Left hindlimb (tissue), 1 donor: ENCODE measurements at regions not wholly inside any gene's neighbourhood (a gene's known extent, or its start where the extent isn't known, plus 50 kb on each side); places are given as distances from the start of the nearest gene placed in this dataset.
"Not testable (repeated sequence)": the region's sequence is repeated elsewhere in the genome, so short reads cannot be mapped to it uniquely, and the experiment has no call there.

Source experiments
- DNase-seq: peaks from one replicate; pipeline ENCODE4 v3.0.0-alpha.2; 2018

- DNase-seq, result no peak
Measured at GRCh38 chr3:64796607-64797399, 109.0 kb upstream of the ADAMTS9 start.

DNA sequence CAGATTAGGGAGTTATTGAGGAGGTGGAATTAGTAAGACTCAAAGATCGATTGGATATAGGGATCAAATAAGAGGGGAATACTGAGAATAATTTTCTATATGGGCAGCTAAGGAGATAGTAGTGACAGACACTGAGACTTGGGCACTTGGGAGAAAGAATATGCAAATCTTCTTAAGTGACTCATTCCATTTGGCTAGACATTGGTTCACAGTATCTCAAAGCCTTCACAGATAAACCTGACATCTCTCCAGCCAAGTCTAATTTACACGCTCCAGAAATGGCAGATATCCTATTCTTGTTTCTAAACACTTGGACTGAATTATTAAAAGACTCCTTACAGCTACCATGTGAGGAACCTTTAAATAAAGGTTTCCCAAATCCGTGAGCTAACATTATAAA lies 104.6 kb upstream of the ADAMTS9 start:
- no peak for DNase-seq

GRCh38 chr3:64789111-64789510 lies 101.3 kb upstream of the ADAMTS9 start:
- no peak for DNase-seq

DNA sequence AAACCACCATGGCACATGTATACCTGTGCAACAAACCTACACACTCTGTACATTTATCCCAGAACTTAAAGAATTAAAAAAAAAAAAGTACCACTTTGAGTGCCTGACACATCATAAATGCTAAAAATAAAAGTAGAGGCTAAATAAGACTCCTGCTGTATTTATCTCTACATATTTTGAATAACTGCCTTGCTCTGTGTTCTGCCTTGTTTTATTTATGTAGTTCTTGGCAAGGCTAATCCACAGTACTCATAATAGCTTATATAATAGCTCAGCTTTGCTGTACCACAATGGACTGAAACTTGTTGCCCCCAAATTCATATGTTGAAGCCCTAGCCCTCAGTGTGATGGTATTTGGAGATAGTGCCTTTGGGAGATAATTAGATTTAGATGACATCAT lies 95.4 kb upstream of the ADAMTS9 start:
- no peak for DNase-seq

- not testable (repeated sequence) for DNase-seq
Measured at GRCh38 chr3:64780923-64781322, 93.1 kb upstream of the ADAMTS9 start.

- DNase-seq, result no peak
Measured at GRCh38 chr3:64773137-64773536, 85.3 kb upstream of the ADAMTS9 start.

DNA sequence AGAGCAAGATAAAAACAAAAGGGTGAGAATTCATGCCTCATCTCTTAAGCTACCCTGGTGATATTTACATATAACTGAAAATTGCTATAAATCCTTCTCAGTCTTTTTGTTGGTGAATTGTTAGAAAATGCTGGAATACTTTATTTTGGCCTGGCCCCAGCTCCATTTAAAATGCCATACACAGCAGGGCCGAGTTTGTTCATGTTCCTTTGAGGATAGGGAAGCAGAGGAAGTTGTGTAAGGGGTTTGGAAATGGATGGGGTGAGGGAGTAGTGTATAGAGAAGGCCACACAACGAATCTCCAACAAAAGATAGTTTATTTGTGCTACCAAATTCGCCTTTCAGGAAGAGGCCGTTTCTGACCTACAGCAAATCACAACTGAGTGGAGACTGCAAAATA lies 78.6 kb upstream of the ADAMTS9 start:
- DNase-seq, result no peak

- DNase-seq, result no peak
Measured at GRCh38 chr3:64765947-64766346, 78.1 kb upstream of the ADAMTS9 start.

DNA sequence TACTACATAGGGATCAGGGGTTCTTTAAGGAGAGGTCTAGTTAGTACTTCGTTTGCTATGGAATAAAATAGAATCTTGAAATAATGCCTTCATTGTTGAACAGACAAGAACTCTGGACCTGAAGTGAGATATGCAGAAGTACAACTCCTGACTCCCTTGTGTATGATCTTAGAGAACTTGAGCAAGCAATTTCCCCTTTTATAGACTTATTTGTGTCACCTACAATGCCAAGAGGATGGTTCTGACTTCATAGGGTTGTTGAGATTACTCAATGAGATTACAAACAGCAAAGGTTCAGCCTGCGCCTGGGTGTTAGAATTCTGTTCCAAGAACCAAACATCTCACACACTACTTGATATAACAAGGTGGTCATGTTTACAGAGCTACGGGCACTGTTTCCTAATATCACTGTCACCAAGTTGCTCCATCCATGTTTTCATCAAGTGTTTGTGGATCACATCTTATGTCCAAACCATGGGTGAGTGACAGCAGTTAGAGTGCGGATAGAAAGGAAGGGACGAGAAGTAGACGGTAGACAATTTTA lies 76.7 kb upstream of the ADAMTS9 start:
- no peak for DNase-seq

GRCh38 chr3:64763980-64764379 lies 76.2 kb upstream of the ADAMTS9 start:
- no peak for DNase-seq

DNA sequence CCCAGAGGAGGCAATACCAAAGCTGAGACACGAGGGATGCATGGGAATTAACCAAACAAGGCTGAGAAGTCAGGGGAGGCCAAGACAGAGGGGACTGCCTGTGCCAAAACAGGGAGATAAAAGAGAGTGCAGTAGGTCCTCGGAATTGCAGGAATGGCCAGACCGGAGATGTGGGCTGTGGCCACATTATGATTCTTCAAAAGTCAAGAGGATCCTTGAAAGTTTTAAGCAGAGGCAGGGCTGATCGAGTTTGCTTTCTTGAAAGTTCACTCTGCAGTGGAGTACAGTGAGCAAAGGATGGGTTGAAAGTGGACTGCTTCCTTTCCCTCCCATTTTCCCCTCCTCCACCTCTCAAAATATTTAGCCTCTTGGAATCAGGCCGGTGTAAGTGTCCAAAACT lies 73.9 kb upstream of the ADAMTS9 start:
- no peak for DNase-seq

GRCh38 chr3:64760258-64760657 lies 72.5 kb upstream of the ADAMTS9 start:
- no peak for DNase-seq

GRCh38 chr3:64759811-64760210 lies 72.0 kb upstream of the ADAMTS9 start:
- DNase-seq, result no peak

GRCh38 chr3:64756398-64756986 lies 68.7 kb upstream of the ADAMTS9 start:
- no peak for DNase-seq

DNA sequence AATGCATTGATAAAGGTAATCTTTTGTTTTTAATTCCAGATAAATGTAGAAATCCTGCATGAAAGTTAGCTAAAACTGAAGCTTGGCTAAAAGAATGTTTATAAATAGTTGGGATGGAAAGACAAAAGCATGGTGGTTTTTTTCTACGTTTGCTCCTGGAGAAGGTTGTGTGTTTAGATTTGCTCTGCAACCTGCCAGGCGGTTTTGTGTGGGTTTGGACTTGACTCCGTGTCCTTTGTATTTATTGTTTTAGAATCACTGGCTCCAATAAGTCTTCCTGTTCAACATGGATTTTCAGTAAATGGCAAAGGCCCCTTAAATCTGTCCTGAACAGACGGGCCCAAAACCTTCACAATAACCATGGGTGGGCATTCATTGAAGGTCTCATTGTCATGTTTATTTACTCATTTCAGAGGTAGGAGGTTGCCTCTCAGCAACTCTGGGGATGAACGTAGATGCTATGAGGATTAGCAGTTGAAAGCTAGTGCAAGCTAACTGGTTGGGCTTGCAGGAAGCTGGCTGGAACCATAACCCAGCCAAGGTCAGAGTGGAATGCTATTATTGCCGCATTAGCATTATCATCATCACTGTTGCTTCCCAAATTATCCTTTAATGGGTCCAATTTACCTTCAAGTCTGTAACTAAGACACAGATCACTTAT lies 60.6 kb upstream of the ADAMTS9 start:
- no peak for DNase-seq

DNA sequence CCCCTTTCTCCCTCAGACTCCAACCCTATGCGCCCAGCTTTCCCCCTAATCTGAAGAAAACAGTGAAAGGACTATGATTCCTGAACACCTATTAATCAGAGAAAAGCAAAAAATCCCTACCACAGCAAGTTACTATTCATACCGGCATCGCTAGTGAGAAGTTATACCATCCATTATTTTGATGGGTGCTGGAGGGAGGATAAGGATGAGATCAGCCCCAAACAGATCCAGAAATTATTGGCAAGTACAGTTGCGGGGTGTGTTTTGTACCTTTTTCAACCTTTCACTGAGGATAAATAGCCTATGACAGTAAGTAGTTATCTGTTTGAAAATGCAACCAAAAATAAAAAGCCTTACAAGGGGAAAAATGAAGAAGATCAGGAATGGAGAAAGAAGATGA lies 59.9 kb upstream of the ADAMTS9 start:
- DNase-seq, result no peak

DNA sequence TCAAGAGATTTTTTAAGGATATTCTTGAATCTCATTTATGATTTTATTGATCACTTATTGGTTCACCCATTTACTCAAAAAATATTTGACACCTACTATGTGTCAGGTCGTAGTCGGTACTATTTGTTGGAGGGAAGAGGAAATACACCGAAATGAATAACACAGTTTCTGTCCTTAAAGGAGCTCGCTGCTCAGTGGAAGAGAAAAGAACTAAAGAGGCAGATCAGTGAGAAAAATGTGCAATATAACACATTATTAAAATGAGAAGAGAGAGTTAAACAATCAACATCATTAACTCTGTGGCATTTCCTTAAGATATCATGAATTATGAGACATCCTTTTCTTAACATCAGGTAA lies 56.1 kb upstream of the ADAMTS9 start:
- no peak for DNase-seq

GRCh38 chr3:64743156-64743886 lies 55.5 kb upstream of the ADAMTS9 start:
- DNase-seq, result no peak

DNA sequence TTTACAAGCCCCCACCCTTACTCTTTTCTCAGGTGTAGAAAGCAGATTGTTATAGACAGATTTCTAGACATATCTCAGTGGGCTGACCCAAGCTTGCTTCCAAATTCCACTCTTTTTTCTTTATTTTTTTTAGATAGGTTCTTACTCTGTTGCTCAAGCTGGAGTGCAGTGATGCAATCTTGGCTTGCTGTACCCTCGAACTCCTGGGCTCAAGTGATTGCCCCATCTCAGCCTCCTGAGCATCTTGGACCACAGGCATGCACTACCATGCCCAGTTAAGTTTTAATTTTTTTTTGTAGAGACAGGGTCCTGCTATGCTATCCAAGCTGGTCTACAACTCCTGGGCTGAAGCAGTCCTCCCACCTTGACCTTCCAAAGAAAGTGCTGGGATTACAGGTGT lies 53.5 kb upstream of the ADAMTS9 start:
- no peak for DNase-seq

DNA sequence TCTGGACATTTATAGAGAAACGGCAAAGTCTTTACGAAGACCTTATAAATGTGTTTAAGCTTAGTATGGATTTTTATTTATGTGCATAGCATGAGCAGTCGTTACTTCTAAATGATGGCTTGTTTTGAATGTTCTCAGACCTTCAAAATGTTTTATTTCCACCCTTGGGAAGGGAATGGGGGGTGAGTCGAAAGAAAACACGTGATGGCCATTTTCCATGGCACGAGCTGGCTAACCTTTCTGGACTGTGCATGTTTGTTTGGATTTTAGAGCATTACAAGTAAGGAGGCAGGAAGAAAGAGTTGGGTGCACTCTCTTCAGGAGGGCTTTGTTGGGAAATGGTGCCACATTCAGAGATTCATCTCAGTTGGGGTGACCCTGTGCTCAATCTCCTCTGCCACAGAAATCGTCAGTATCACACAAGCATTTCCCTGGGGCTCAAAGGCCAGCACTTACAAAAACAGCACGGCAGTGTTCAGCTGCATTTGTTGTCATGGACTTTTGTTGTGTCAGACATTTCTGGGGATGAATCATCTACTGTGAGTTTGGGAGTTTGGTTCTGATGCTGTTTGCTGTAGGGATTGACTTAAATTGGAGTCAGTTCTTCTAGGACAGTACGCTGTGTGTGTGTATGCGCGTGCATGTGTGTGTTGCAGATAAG lies 52.3 kb upstream of the ADAMTS9 start:
- no peak for DNase-seq
